T-helper 1 cell treated with Interleukin-12 subunit alpha and Interleukin-12 subunit beta and Interleukin-4 antibody, amounts not matched to agents 30 ng/mL and 1 ng/mL, for 36 hours (primary cell): ENCODE measurements at regions not wholly inside any gene's neighbourhood (a gene's known extent, or its start where the extent isn't known, plus 50 kb on each side); places are given as distances from the start of the nearest gene placed in this dataset.

ENCODE experiments used
- intact Hi-C: fragments of 100-400 bp; cut with micrococcal nuclease; formaldehyde crosslinking; loops from one replicate; pipeline ENCODE4 v1.15.1; 2024

DNA sequence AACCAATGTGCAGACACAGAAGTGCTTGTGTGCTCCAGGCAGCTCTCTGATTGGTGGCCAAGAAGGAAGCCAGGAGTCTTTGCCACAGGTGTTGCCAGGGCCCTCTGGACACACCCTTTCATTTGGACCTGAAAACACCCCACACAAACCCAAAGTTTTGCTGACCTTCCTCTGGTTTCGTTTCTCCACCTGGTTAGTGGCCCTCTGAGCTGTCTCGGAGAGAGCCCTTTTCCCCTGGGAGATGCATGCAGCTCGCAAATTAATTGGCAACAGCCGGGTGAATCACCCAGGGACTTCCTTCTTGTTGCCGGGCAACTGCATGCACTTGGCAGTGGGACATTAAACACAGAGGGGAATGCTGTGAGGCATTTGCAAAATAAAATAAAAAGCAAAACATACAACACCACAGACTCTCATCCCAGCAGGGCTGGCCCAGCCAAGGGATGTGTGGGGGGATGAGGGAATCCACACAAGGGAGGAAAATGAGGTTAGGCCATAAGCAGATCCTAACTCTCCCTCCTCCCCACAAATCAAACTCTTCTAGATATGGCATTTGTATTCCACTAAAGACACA lies 286.6 kb downstream of the SOX9 start:
- intact Hi-C loops: no loop called here

DNA sequence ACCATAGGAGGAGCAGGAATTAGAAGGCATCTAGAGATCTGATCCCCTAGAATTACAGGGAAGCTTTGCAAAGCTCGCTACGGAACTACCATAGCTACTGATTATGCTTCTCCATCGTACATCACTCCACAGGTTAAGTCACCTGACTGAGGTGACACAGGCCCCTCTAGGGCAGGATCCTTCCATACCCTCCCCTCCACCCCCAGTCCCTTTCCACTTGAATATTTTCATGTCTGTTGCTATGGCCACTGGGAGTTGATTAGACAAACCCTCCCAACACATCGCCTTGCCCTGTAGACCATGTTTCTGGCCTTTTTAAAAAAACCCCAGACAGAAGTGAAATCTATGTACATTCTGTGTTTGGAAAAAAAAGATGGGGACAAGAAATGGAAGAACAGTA lies 287.1 kb downstream of the SOX9 start:
- intact Hi-C loops: no loop called here

DNA sequence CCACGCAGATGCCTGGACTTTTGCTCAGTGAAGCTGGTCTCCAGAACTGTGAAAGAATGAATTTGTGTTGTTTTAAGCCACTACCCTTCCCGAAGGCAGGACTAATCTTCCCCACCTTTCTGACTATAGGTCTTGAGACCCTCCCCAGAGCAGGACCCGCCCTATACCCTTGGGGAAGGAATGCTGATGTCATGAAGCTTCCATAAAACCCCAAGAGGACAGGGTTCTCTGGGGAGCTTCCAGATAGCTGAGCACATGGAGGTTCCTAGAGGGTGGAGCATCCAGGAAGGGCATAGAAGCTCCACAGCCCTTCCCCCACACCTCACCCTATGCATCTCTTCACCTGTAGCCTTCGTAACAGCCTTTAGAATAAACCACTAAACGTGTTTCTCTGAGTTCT lies 287.8 kb downstream of the SOX9 start:
- intact Hi-C loops: no loop called here

DNA sequence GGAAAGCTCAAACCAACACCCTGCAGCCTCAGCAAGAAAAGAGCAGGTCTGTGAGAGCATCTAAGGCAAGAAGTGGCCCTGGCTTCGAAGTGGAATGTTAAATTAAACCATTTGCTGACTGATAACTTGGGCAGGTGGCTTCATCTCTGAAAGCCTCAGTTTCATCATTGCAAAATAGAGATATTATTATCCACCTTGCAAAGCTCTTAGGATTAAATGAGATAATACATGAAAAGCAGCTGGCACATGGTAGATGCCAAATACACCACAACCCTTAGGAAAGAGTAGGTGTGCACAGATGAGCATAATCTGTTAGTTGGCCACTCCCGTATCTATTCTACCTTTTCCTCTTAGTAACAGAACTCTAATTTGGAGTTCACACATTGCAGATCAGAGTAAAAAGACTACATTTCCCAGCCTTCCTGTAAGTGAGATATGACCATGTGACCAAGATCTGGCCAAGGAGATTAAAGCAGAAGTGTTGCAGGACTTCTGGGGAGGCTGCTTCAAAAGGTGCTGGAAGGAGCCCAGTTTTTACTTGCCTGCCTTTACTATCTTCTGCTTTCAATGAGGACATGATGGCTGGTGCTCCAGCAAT lies 288.7 kb downstream of the SOX9 start:
- intact Hi-C loops: no loop called here

DNA sequence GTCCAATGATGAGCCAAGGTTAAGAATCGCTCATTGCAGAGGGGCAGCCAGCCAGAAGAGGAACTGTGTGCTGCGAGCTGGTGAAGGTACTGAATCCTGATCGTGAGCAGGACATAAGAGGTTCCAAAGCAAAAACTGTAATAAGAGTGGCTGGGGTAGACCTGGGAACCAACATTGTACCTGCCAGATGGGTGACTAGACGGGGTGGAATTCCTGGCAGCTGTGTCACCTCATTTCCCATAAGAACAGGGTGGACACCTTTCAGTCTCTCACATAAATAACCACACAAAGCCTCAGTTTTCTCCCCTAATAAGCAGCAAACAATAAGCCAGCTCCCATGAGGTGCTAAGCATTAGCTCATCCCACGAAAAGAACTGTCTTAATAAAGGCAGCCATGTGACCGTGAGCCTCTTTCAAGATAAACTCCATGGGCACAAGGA lies 290.3 kb downstream of the SOX9 start:
- intact Hi-C loops: no loop called here

DNA sequence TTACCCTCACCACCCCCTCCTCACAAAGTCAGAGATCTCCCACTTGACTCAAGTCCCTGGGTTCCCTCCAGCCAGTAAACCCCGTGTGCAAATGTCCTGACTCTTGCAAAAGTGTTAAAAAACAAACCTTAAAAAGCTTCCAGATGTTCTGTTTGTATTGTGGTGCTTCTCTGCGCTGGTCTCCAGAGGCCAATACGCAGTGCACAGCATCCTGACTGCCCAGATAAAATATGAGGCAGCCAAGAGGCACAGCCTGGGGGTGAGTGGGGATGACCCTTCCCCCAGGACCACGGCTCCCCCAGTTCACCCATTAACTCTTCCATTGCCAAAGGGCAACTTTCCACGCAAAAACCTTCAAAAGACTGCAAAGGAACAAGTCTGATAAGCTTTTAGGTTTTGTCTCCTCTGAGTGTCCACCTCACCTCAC lies 291.8 kb downstream of the SOX9 start:
- intact Hi-C loops: no loop called here

DNA sequence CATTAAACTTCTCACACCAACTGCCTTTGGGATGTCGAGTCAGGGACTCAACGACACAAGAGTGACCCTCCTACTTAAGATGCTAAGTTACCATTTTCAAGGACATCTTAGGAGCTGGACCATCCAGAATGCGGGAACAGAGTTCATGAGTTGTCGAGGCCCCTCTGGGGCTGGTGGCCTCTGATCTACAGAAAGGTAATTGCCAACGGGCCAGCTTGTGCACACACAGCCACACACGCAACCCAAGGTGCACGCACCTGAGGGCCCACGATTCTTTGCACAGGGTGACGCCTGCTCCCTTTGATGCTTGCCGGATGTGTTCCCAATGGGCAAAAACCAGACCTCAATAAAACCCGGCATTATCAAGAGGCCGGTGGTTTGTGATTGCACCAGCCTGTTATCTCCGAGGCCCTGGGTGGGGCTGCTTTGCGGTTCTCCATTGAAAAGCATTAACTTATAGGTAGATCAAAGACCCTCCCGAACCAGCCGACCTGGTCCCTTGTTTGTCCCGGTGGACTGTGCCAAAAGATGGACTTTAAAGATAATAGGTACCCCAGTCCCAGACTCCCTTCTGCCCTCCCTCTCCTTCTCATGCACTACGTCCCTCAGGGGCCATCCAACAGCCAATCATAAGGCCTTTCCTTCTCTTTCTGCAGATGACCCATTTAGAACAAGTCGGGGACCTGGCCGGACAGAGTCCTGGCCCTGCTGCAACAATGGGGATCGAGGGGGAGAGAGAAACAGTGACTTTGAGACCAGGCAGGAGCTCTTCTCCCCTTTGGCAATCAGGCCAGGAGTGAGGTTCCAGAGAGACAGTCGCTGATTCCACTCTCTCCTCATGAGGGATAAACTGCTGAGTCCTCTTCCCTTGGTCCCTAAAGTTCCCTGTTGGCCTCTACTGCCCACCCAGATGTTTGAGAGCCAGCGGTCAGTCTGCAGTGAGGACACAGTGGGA lies 292.5 kb downstream of the SOX9 start:
- intact Hi-C loops: no loop called here

DNA sequence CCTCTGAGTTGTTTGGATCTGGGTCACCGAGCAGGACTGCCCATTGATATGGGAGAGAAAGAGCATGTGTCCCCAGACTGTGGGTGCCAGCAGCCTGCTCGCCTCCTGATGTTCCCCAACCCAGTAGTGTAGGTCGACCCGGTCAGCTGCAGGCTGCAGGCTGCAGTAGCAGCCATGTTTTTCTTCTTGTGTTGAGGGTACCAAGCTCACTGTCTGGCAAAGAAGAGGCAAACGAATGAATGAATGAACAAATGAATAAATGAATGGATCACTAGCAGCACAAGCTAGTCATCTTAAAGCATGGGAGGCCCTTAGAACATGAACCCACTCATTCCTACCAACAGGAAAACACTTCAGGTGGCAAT lies 293.2 kb downstream of the SOX9 start:
- intact Hi-C loops: no loop called here

DNA sequence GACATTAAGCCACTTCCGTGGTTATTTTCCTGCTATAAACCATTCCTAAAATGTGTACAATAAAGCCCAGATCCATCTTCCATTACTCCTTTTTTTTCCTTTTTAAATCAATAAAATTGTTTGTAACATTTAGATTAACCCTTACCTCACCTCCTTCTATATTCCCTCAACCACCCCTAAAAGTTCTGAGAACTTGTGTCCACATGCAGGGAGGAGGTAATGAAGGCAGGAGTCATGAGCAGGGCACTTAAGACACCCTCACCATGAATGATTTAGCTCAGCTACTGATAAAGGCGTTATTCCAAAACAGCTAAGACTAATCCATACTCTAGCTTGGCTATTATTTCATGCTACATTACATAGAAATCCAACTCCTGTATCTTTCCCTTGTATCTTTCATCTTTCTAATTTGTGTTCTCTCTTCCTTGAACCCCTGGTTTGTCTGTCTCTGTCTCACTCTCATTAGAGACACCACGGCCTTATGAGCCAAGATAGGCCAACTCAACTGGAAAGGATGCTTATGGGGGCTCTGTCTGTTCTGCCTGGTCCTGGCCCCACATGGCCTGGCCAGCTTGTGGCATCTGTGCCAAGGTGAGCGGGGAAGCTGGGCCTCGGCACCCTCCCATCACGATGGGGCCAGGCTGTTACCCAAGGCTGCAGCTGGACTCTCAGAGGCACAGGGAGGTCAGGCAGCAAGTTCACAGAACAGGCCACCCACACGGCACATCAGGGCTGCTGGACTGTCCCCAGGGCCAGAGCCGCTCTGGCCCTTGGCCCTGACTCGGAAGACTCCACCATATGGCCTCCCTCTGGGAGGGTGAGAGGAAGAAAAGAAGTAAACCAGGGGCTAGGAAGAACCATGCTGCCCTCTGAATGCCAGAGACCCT lies 294.4 kb downstream of the SOX9 start:
- intact Hi-C loops: no loop called here

DNA sequence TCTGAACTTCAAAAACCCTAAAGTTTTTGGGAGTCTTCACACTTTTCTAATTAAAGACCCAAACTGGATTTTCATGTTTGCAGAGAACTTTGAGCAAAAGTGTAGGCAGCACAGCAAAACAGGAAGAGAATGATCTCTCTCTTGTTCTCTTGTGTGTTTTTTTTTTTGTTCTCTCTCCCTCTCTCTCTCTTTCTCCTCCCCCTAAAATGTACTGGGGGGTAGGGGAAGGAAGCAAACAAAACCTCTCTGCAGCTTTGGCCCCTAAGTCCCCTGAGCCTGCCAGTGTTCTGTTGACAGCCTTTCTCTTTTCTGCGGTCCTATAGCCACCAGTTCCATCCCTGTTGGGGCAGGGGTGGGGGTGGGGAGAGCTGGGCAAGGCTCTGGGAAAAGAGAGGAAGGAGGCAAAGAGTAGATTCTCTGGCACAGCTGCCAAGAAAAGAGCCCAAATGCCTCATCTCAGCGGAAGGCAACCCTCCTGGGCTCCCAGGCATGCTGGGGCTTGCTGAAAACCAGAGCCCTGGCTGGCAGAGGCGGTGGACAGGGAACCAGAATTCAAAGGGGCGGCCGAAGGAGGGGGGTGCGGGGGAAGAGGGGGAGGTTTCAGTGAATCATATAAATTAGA lies 295.3 kb downstream of the SOX9 start:
- intact Hi-C loops: no loop called here

DNA sequence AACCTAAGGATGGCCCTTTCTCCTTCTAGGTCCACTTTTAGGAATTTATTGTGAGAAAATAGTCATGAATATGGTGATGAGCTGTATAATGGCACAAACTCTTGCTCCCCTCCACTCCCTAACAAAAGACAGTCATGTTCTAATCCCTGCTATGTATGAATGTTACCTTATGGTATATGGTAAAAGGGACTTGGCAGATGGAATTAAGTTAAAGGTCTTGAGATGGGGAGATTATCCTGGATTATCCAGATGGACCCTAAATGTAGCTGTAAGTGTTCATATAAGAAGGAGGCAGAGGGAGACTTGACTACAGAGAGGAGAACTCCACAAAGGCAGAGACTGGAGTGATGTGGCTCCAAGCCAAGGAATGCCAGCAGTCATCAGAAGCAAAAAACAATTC lies 296.1 kb downstream of the SOX9 start:
- intact Hi-C loops: no loop called here

DNA sequence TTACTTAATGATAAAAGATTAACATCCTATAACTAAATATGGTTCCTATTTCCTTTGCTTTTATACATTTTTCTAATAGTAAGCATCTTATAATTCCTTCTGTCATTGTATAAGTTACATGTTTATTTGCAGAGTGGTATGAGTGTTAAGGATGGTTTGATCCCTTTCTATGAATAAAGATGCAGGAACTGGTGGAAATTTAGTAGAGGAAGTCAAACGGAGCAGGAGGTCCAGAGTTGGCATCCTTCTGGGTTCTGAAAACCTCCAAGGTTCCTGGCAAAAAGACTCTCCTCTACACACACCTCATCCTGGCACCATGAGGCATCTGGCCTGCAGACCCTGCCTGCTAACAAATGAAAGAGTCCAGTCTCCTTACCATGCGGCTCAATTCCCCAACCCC lies 296.8 kb downstream of the SOX9 start:
- intact Hi-C loops: no loop called here

DNA sequence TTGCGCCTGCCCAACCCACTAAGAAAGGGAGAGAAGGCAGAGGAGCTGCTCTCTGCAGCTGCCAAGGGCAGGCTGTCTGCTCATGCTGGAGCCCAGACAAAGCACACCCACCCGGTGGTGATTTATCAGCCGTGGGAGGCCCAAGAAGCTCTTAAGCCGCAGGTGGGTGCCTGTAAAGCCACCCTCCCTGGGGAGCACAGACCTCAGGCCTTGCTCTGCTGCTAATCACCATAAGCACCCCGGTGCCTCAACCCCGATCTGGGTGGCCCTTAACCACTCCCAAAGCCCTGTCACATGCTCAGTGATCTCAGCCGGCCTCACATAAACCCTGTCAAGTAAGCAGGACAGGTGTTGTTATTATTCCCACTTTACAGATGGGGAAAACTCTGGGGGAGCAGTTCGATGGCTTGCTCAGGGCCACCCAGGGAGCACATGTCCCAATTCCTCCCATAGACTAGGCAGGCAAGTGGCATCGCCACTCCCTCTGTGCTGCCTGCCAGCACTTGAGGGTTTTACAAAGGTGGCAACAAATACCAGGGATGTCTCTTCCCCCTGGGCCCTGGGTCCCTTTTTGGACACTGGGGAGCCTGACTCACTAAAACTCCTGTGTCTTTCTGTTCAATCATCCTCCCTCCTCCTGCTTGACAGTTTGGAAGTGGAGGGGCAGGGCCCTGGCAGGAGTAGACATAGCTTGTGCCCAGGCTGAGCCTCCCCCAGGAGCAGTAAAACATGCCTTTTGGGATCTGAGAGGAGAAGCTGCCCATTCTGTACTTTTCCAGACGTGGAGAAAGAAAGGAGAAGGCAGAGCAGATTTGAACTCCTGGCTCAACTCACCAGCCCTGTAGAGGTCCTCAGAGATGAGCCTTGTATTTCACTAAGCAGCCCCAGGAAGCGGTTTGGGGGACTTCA lies 299.3 kb downstream of the SOX9 start:
- intact Hi-C loops: no loop called here

DNA sequence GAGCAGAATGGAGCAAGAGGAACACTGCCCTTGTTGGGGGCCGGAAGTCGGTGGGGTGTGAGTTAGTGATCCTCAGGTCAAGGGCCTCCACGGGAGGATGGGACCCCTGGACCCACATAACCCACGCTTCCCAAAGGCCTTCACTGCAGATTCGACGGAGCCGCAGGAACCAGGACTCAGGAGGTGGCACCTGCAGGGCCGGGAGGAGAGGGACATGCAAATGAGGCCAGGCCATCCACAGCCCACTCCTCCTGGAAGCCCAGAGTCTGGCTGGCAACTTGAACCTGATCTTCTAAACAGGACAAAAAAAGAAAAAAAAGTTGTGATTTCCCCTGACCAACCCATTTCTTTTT lies 299.9 kb downstream of the SOX9 start:
- intact Hi-C loops: no loop called here

DNA sequence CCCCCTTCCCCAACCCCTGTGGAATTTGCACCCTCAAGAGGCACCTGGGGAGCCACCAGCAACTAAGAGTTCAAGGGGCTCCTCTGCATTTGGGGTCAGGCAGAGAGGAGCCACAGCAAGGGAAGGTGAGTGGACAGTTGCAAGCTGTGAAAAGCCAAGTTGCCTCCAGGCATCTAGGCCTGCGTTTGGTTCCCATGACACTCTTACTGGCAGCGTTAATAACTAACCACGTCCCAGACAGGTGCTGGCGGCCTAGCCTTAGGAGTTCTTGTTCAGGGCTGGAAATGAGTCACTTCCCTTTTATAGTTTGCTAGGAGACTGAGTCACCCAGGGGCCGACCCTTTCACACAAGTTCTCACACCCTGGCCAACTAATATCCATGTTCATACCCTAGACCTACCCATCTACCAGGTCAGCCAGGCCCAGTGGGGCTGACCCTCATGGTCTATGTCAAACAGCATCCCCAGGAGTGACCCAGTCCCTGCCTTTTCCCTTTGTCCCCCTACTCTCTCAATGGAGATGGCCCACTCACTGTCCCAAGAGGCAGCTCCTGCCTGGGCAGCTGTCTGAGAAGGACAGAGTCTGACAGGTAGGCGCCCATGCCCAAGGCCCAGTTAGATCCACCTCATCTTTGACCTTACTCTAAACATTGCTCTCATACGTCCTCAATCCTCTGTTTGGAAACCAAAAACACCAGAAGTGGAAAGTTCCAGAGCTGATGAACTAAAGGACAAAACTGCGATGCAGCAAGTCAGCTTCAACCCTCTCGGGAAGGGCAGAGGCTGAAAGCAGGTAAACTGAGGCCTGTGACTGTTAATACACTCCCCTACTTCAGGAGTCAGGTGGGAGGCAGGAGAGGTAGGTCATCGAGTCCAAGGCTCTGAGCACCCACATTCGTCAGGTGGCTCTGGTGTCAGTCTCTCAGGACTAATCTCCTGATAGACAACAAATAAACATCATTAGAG lies 300.6 kb downstream of the SOX9 start:
- intact Hi-C loops: no loop called here

DNA sequence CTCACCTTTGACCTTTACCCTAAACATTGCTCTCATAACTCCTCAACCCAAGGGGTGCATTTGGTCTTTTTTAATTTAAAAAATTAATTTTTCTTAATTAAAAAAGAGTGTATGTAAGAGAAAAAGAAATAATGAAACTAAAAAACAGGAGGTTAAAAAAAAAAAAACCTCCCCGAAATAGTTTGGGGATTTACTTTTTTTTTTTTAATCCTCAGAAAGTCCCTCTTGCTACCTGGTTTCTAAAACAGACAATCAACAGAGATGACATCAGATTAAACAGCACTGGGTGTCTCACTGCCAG lies 301.3 kb downstream of the SOX9 start:
- intact Hi-C loops: no loop called here

DNA sequence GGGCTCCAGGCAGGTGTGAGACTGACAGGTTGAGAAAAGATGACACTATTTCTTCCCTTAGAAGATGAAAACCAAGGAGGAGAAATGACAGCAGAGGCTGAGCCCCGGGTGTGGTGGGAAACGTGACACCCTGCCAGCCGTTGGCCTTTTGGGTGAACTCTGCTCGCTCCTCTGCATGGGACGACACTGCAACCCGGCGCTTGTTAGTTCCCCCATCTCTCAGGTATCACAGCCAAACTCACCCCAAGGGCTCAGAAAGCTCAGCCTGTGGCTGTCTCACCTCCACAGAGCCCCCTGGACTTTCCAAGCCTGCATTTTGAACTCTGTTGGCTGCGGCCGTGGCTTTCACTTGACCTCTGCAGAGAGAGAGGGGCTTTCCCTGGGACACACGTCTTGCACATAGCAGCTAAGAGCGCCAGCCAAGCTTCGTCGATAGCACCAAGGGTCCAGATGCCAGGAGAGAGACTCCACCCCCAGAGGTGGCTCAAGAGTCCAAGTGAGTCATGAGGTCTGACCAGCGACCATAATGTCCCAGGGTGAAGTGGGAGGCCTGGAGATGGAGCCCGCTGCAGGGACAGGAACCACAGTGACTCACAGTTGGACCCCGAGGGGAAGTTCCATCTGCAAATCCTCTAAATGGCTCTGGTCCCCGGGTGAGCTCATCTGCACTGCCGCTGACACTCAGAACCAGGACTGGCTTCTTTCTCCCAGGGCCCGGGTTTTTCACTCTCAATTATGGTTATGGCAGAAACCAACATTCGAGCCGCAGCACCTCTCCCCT lies 301.9 kb downstream of the SOX9 start:
- intact Hi-C loops: no loop called here

DNA sequence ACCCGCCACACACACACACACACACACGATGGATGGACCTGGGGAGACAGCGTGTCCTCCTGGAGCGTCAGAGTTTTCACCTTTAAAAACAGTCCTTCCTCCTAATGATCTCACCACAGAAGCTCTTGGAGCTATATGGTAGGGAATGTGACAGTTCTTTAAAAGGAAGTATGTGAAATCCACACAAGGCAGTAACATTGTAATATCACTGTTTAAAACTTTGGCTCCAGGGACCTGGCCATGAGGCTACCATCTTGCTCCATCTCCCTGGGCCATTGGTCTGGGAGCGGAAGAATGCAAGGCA lies 302.4 kb downstream of the SOX9 start:
- intact Hi-C loops: no loop called here

DNA sequence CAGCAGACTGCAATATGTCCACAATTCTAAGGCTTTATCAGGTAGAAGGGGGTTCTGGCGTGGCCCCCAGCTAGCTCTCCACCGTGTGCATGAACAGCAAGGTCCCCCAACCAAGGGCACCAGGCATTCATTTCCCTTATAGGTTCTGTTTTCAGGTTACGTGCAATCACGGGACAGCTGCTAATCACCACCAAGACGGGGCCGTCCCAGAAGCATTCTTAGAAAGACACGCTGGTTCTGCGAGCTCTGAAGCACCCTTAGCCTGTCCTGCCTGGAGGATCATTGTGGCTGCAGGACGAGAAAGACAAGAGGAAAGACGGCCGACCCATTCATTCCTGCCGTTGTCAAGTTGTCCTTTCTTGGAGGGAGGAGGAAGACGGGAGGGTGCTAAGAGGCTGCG lies 302.9 kb downstream of the SOX9 start:
- intact Hi-C loops: no loop called here
